Prostate gland (tissue), 2 donors: ENCODE measurements at regions not wholly inside any gene's neighbourhood (a gene's known extent, or its start where the extent isn't known, plus 50 kb on each side); places are given as distances from the start of the nearest gene placed in this dataset.

ENCODE experiments used
- CTCF ChIP-seq, 4 experiments: fragments of 200-600 bp in 2 of 4; fragments of 450-650 bp in 2 of 4; sonication (generic) in 2 of 4; IDR thresholded peaks; 1 replicate in 3 of 4; 2 replicates in 1 of 4; pipeline ENCODE4 v1.5.1; 2016 to 2019; ENCODE audit warnings: antibody characterized with exemption in 4 of 4, mild to moderate bottlenecking in 2 of 4, moderate library complexity in 2 of 4
- POLR2A ChIP-seq: fragments of 450-650 bp; IDR thresholded peaks from one replicate; pipeline ENCODE4 v1.6.1; 2016; ENCODE audit warnings: antibody characterized with exemption, mild to moderate bottlenecking

- TF ChIP-seq CTCF (IDR thresholded peaks at IDR 0.05), result no peak
- TF ChIP-seq POLR2A, result no peak
Measured at GRCh38 chr1:209030454-209031167, 552.9 kb upstream of the CAMK1G start.
